Stomach (tissue), 4 donors: ENCODE measurements at regions not wholly inside any gene's neighbourhood (a gene's known extent, or its start where the extent isn't known, plus 50 kb on each side); places are given as distances from the start of the nearest gene placed in this dataset.

ENCODE experiments used
- EP300 ChIP-seq: sonication (generic); formaldehyde crosslinking; IDR thresholded peaks from one replicate; pipeline ENCODE4 v1.6.1; 2017; ENCODE audit warnings: antibody characterized with exemption
- POLR2A ChIP-seq, 4 donors: fragments of 450-650 bp; IDR thresholded peaks; one replicate each; pipeline ENCODE4 v1.6.1; 2016; ENCODE audit warnings: antibody characterized with exemption in 4 of 4, control low read depth in 2 of 4, mild to moderate bottlenecking in 1 of 4, moderate library complexity in 1 of 4
- TF ChIP-seq, protein P1 (sequence below), 7 experiments: fragments of 450-650 bp in 4 of 7; fragments of 200-600 bp in 3 of 7; sonication (generic) in 3 of 7; IDR thresholded peaks; one replicate each; pipeline ENCODE4 v1.5.1; 2016 to 2019; ENCODE audit warnings: antibody characterized with exemption in 7 of 7, control low read depth in 2 of 7, mild to moderate bottlenecking in 1 of 7

DNA sequence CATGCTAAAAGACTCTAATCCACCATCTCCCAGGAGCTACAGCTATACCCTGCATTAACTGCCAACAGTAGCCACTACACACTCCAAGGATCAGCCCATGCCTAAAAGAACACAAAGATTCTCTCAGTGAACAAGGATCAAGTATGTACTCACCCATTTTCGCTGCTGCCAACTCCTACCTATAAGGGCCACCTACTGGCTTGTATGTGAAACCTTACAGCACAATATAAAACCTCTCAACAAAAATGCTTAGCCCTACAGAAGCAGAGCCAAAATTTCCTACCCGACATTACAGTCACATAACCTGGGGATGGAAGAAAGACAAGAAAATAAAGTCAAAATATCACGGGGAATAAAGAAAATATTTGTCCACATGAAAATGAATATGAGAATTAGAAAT, 562.8 kb upstream of the POU3F4 start:
- TF ChIP-seq, protein P1, sequence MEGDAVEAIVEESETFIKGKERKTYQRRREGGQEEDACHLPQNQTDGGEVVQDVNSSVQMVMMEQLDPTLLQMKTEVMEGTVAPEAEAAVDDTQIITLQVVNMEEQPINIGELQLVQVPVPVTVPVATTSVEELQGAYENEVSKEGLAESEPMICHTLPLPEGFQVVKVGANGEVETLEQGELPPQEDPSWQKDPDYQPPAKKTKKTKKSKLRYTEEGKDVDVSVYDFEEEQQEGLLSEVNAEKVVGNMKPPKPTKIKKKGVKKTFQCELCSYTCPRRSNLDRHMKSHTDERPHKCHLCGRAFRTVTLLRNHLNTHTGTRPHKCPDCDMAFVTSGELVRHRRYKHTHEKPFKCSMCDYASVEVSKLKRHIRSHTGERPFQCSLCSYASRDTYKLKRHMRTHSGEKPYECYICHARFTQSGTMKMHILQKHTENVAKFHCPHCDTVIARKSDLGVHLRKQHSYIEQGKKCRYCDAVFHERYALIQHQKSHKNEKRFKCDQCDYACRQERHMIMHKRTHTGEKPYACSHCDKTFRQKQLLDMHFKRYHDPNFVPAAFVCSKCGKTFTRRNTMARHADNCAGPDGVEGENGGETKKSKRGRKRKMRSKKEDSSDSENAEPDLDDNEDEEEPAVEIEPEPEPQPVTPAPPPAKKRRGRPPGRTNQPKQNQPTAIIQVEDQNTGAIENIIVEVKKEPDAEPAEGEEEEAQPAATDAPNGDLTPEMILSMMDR (IDR thresholded peaks at IDR 0.05) = no peak
- TF ChIP-seq POLR2A (IDR thresholded peaks at IDR 0.05) (no peak), EP300 (no peak)
